ENCODE measurements at regions not wholly inside any gene's neighbourhood (a gene's known extent, or its start where the extent isn't known, plus 50 kb on each side); places are given as distances from the start of the nearest gene placed in this dataset.

DNA sequence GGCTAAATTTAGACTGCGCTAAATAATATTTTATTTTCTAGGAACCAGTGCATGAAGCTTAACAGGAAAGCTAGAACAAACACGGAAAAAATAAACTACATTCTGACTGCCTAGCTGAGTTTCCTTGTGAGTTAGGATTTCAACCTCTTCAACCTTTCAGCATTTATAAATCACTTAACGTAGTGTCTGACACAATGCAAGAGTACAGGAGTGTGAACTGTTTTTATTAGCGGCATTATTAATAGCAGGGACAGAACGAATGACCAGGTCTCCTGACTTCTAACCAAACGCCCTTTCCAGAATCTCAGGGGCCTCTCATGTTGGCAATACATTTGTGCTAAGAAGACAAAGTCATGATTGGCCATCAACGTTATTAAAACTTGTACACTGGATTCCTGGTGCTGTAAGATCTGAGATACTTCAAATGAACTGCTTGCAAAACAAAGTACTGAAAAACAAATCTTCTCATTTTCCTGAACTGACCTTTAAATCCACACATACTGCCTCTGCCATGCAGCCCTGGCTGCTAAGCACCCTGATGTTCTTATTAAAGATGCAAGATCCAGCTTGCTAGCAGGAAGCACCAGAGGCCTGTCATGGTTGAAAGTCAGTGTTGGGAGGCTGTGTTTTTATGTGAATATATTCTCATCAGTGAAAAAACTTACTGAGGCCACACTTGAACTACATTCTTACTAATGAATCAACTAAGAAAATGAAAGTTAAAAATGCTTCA is 380.4 kb upstream of the CPEB2 start:
- no peak for TF ChIP-seq EZH2phosphoT487 (IDR thresholded peaks at IDR 0.05; ENCODE audit: borderline replicate concordance, low read length)
- TF ChIP-seq, protein P1, sequence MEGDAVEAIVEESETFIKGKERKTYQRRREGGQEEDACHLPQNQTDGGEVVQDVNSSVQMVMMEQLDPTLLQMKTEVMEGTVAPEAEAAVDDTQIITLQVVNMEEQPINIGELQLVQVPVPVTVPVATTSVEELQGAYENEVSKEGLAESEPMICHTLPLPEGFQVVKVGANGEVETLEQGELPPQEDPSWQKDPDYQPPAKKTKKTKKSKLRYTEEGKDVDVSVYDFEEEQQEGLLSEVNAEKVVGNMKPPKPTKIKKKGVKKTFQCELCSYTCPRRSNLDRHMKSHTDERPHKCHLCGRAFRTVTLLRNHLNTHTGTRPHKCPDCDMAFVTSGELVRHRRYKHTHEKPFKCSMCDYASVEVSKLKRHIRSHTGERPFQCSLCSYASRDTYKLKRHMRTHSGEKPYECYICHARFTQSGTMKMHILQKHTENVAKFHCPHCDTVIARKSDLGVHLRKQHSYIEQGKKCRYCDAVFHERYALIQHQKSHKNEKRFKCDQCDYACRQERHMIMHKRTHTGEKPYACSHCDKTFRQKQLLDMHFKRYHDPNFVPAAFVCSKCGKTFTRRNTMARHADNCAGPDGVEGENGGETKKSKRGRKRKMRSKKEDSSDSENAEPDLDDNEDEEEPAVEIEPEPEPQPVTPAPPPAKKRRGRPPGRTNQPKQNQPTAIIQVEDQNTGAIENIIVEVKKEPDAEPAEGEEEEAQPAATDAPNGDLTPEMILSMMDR (IDR thresholded peaks at IDR 0.05; ENCODE audit: low read depth, low read length, poor library complexity, severe bottlenecking), result no peak
- H3K4me2 ChIP-seq (ENCODE audit: low read length), result no peak overlapping the region
- H3K27me3 ChIP-seq (ENCODE audit: control insufficient read depth, low read length), result no peaks in the 10 kb centered on the region
- H3F3A ChIP-seq (ENCODE audit: control insufficient read depth, insufficient read depth), result no peaks in the 10 kb centered on the region
- no peaks in the 10 kb centered on the region for H4K20me1 ChIP-seq (ENCODE audit: control insufficient read depth, insufficient read depth, low read depth, low read length)
- H3K27ac ChIP-seq (ENCODE audit: low read depth, low read length), result no peak overlapping the region
- no peaks in the 10 kb centered on the region for H3K36me3 ChIP-seq (ENCODE audit: control insufficient read depth, low read length)
- H3K4me1 ChIP-seq (ENCODE audit: control insufficient read depth, low read length), result no peaks in the 10 kb centered on the region
- no peaks in the 10 kb centered on the region for H3K9me2 ChIP-seq (replicated peaks; ENCODE audit: control insufficient read depth, low read length)
- no peaks in the 10 kb centered on the region for H3K9me3 ChIP-seq (ENCODE audit: control insufficient read depth, insufficient read depth, low read length)
- no peak overlapping the region for H3K4me3 ChIP-seq (ENCODE audit: low read length)
- H3K79me2 ChIP-seq (ENCODE audit: control insufficient read depth, low read length), result no peaks in the 10 kb centered on the region

DNA sequence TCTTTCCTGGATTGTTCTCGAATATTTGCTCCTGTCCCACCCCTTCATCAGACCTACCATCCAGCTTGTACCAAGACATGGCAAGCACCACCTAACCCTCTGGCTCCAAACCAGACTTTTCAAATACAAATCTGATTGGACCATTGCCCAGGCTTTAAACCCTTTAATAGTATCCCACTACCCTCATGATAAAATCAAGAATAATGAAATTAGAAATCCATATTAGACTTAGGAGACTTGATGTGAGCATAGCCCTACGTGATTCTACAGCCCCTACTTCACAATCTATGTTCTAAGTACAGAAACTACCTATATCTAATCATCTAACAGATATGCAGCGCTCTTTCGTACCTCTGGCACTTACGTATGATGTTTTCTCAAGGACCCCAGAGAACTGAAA is 375.2 kb upstream of the CPEB2 start:
- no peaks in the 10 kb centered on the region for H3K27me3 ChIP-seq (ENCODE audit: control insufficient read depth, low read length)
- no peaks in the 10 kb centered on the region for H3K9me2 ChIP-seq (replicated peaks; ENCODE audit: control insufficient read depth, low read length)
- no peaks in the 10 kb centered on the region for H3K36me3 ChIP-seq (ENCODE audit: control insufficient read depth, low read length)
- no peak for TF ChIP-seq EZH2phosphoT487 (IDR thresholded peaks at IDR 0.05; ENCODE audit: borderline replicate concordance, low read length)
- TF ChIP-seq, protein P1 (IDR thresholded peaks at IDR 0.05; ENCODE audit: low read depth, low read length, poor library complexity, severe bottlenecking), result no peak
- no peaks in the 10 kb centered on the region for H3K9me3 ChIP-seq (ENCODE audit: control insufficient read depth, insufficient read depth, low read length)
- no peaks in the 10 kb centered on the region for H3F3A ChIP-seq (ENCODE audit: control insufficient read depth, insufficient read depth)
- H3K4me1 ChIP-seq (ENCODE audit: control insufficient read depth, low read length), result no peaks in the 10 kb centered on the region
- no peaks in the 10 kb centered on the region for H4K20me1 ChIP-seq (ENCODE audit: control insufficient read depth, insufficient read depth, low read depth, low read length)
- H3K27ac ChIP-seq (ENCODE audit: low read depth, low read length), result no peak overlapping the region
- H3K4me3 ChIP-seq (ENCODE audit: low read length), result no peak overlapping the region
- H3K4me2 ChIP-seq (ENCODE audit: low read length), result no peak overlapping the region
- no peaks in the 10 kb centered on the region for H3K79me2 ChIP-seq (ENCODE audit: control insufficient read depth, low read length)

DNA sequence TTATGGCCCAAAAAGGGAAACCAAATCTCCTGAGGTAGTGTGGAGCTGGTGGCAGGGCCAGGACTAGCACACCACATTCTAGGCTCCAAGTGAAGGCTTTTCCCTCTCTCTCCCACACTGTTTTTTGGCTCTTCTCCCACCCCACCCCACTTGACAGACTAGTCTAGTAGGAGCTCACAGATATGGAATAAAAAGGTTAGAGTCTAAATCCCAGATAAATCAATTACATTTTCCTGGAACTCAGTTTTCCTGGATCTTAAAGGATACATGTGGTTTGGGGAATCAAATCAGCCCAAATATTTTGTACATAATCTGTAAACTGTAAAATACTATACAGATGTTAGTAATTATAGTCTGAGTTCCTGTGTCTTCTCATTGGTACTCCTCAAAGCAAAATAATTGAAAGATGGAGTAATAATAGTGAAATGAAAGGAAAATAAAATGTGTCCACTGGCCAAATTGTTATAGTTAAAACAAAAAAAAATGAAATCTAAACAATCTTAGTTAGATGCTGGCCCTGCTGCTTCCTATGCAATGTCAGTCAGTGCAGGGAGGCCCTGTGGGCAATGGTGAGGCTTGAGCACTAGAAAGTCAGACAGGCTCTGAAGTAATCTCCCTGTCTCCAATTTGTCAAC is 370.4 kb upstream of the CPEB2 start:
- no peaks in the 10 kb centered on the region for H3K27me3 ChIP-seq (ENCODE audit: control insufficient read depth, low read length)
- no peaks in the 10 kb centered on the region for H3K9me2 ChIP-seq (replicated peaks; ENCODE audit: control insufficient read depth, low read length)
- H4K20me1 ChIP-seq (ENCODE audit: control insufficient read depth, insufficient read depth, low read depth, low read length), result no peaks in the 10 kb centered on the region
- H3F3A ChIP-seq (ENCODE audit: control insufficient read depth, insufficient read depth), result no peaks in the 10 kb centered on the region
- no peak overlapping the region for H3K4me3 ChIP-seq (ENCODE audit: low read length)
- no peaks in the 10 kb centered on the region for H3K79me2 ChIP-seq (ENCODE audit: control insufficient read depth, low read length)
- H3K4me2 ChIP-seq (ENCODE audit: low read length), result no peak overlapping the region
- no peak overlapping the region for H3K27ac ChIP-seq (ENCODE audit: low read depth, low read length)
- no peak for TF ChIP-seq EZH2phosphoT487 (IDR thresholded peaks at IDR 0.05; ENCODE audit: borderline replicate concordance, low read length)
- TF ChIP-seq, protein P1 (IDR thresholded peaks at IDR 0.05; ENCODE audit: low read depth, low read length, poor library complexity, severe bottlenecking), result no peak
- no peaks in the 10 kb centered on the region for H3K4me1 ChIP-seq (ENCODE audit: control insufficient read depth, low read length)
- H3K36me3 ChIP-seq (ENCODE audit: control insufficient read depth, low read length), result no peaks in the 10 kb centered on the region
- no peaks in the 10 kb centered on the region for H3K9me3 ChIP-seq (ENCODE audit: control insufficient read depth, insufficient read depth, low read length)

Data from DOHH2 (cell line).